ENCODE measurements at regions not wholly inside any gene's neighbourhood (a gene's known extent, or its start where the extent isn't known, plus 50 kb on each side); places are given as distances from the start of the nearest gene placed in this dataset.
A peak's percentile ranks its signal among the peaks of the same experiment; 100 is the strongest.

DNA sequence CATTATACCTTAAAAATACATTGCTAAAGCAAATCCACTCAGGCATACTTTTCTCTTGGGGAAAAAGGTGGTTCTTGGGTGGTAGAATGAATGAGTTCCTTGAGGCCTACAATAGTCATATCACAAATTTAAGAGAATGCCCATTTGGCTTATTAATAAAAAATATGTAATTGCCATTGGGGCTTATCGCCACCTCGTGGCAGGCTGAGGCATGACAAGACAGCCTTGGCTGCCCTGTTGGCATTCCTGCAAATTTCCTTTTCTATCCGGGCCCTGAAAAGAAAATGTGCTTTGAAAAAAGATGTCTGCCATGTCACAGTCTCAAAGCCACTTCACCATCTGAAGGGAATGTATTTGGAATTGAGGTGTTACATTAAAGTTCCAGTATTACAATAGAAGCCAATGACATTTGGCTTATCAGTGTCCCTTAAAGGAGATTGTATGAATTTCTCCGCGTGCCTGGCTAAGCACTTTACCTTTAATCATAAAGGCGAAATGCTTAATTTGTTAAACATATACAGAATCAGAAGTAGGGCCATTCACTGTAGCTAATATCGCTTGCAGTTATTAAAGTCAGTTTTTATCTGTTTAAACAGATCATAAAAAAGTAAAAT, 188.3 kb upstream of the ZFP64 start (continued):
- TF ChIP-seq, protein P1, sequence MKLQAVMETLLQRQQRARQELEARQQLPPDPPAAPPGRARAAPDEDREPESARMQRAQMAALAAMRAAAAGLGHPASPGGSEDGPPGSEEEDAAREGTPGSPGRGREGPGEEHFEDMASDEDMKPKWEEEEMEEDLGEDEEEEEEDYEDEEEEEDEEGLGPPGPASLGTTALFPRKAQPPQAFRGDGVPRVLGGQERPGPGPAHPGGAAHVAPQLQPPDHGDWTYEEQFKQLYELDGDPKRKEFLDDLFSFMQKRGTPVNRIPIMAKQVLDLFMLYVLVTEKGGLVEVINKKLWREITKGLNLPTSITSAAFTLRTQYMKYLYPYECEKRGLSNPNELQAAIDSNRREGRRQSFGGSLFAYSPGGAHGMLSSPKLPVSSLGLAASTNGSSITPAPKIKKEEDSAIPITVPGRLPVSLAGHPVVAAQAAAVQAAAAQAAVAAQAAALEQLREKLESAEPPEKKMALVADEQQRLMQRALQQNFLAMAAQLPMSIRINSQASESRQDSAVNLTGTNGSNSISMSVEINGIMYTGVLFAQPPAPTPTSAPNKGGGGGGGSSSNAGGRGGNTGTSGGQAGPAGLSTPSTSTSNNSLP (IDR thresholded peaks at IDR 0.05; ENCODE audit: low read depth, low read length) = peak; percentile 53; the same call in 1 of the 2 replicates
- no peak for TF ChIP-seq CBFB (CRISPR knock-in tag; IDR thresholded peaks at IDR 0.05)
- no peak for TF ChIP-seq NFYC (CRISPR knock-in tag; IDR thresholded peaks at IDR 0.05)
- peak; percentile 10 for TF ChIP-seq TEAD3 (CRISPR knock-in tag; optimal IDR thresholded peaks at IDR 0.05; ENCODE audit: borderline replicate concordance)
- TF ChIP-seq SOX6 (IDR thresholded peaks at IDR 0.05) = no peak
- TF ChIP-seq SOX6 (CRISPR knock-in tag; IDR thresholded peaks at IDR 0.05) = no peak
- TF ChIP-seq, protein P2, sequence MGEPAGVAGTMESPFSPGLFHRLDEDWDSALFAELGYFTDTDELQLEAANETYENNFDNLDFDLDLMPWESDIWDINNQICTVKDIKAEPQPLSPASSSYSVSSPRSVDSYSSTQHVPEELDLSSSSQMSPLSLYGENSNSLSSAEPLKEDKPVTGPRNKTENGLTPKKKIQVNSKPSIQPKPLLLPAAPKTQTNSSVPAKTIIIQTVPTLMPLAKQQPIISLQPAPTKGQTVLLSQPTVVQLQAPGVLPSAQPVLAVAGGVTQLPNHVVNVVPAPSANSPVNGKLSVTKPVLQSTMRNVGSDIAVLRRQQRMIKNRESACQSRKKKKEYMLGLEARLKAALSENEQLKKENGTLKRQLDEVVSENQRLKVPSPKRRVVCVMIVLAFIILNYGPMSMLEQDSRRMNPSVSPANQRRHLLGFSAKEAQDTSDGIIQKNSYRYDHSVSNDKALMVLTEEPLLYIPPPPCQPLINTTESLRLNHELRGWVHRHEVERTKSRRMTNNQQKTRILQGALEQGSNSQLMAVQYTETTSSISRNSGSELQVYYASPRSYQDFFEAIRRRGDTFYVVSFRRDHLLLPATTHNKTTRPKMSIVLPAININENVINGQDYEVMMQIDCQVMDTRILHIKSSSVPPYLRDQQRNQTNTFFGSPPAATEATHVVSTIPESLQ (CRISPR knock-in tag; conservative IDR thresholded peaks at IDR 0.05) = no peak
- TF ChIP-seq NFYB (CRISPR knock-in tag; IDR thresholded peaks at IDR 0.05) = no peak
- TF ChIP-seq ZFP90 (CRISPR knock-in tag; IDR thresholded peaks at IDR 0.05; ENCODE audit: borderline replicate concordance) = no peak
- TF ChIP-seq PAF1 (CRISPR knock-in tag; IDR thresholded peaks at IDR 0.05) = no peak
- TF ChIP-seq, protein P3, sequence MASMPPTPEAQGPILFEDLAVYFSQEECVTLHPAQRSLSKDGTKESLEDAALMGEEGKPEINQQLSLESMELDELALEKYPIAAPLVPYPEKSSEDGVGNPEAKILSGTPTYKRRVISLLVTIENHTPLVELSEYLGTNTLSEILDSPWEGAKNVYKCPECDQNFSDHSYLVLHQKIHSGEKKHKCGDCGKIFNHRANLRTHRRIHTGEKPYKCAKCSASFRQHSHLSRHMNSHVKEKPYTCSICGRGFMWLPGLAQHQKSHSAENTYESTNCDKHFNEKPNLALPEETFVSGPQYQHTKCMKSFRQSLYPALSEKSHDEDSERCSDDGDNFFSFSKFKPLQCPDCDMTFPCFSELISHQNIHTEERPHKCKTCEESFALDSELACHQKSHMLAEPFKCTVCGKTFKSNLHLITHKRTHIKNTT (CRISPR knock-in tag; IDR thresholded peaks at IDR 0.05) = no peak
- no peak for TF ChIP-seq HHEX (CRISPR knock-in tag; IDR thresholded peaks at IDR 0.05)
- no peak for TF ChIP-seq ZNF326 (CRISPR knock-in tag; IDR thresholded peaks at IDR 0.05; ENCODE audit: borderline replicate concordance)
- no peak for TF ChIP-seq ERF (CRISPR knock-in tag; IDR thresholded peaks at IDR 0.05)
- TF ChIP-seq TBX2 (CRISPR knock-in tag; IDR thresholded peaks at IDR 0.05; ENCODE audit: borderline replicate concordance) = no peak
- no peak for TF ChIP-seq NFE2 (CRISPR knock-in tag; IDR thresholded peaks at IDR 0.05)
- TF ChIP-seq RAD51 (IDR thresholded peaks at IDR 0.05; ENCODE audit: borderline replicate concordance) = no peak
- TF ChIP-seq MAFF (IDR thresholded peaks at IDR 0.05; ENCODE audit: low read depth, low read length) = no peak
- TF ChIP-seq RAD21 (CRISPR knock-in tag; IDR thresholded peaks at IDR 0.05) = peak; percentile 50; the same call in 1 of the 2 replicates
- TF ChIP-seq, protein P4, sequence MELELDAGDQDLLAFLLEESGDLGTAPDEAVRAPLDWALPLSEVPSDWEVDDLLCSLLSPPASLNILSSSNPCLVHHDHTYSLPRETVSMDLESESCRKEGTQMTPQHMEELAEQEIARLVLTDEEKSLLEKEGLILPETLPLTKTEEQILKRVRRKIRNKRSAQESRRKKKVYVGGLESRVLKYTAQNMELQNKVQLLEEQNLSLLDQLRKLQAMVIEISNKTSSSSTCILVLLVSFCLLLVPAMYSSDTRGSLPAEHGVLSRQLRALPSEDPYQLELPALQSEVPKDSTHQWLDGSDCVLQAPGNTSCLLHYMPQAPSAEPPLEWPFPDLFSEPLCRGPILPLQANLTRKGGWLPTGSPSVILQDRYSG (CRISPR knock-in tag; IDR thresholded peaks at IDR 0.05) = no peak
- peak; percentile 48; the same call in 1 of the 2 replicates for TF ChIP-seq MIXL1 (CRISPR knock-in tag; IDR thresholded peaks at IDR 0.05)
- TF ChIP-seq, protein P5, sequence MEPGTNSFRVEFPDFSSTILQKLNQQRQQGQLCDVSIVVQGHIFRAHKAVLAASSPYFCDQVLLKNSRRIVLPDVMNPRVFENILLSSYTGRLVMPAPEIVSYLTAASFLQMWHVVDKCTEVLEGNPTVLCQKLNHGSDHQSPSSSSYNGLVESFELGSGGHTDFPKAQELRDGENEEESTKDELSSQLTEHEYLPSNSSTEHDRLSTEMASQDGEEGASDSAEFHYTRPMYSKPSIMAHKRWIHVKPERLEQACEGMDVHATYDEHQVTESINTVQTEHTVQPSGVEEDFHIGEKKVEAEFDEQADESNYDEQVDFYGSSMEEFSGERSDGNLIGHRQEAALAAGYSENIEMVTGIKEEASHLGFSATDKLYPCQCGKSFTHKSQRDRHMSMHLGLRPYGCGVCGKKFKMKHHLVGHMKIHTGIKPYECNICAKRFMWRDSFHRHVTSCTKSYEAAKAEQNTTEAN (CRISPR knock-in tag; conservative IDR thresholded peaks at IDR 0.05) = no peak
- no peak for TF ChIP-seq MTF2 (CRISPR knock-in tag; IDR thresholded peaks at IDR 0.05; ENCODE audit: borderline replicate concordance)
- TF ChIP-seq MAZ (IDR thresholded peaks at IDR 0.05; ENCODE audit: borderline replicate concordance, low read depth, low read length) = no peak
- no peak for TF ChIP-seq MAZ (CRISPR knock-in tag; IDR thresholded peaks at IDR 0.05; ENCODE audit: low read depth)
